ENCODE measurements at regions not wholly inside any gene's neighbourhood (a gene's known extent, or its start where the extent isn't known, plus 50 kb on each side); places are given as distances from the start of the nearest gene placed in this dataset.
"Not testable (repeated sequence)": the region's sequence is repeated elsewhere in the genome, so short reads cannot be mapped to it uniquely, and the experiment has no call there.

GRCh38 chr9:94478755-94479730 lies 75.8 kb upstream of the PCAT7 start:
- no peak overlapping the region for H3K27ac ChIP-seq
- no peak for TF ChIP-seq CTCF (IDR thresholded peaks at IDR 0.05)
- H3K4me3 ChIP-seq: no peak overlapping the region
- no peak for DNase-seq (ENCODE audit: low spot score)

DNA sequence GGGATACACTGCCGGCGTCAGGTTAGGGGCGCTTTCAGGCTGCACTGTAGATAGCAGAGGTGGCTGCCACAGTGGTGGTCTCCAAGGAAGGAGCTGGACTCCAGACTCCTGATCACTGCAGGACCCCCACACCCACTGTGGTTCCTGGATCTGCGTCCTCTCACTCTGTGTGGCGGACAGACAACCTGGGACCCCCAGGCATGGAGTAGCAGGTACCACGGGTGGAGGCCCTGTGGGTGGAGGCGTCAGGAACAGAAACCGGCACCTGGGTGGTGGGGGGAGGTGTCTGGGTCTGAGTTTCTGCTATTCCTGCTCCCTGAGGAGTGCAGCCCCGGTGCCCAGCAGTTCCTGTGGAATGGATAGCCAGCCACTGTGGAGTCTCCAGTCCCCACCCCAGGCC lies 75.1 kb upstream of the PCAT7 start:
- TF ChIP-seq CTCF (IDR thresholded peaks at IDR 0.05): no peak
- no peak overlapping the region for H3K27ac ChIP-seq
- no peak overlapping the region for H3K4me3 ChIP-seq
- DNase-seq (ENCODE audit: low spot score): no peak

- no peak overlapping the region for H3K4me3 ChIP-seq
- TF ChIP-seq CTCF (IDR thresholded peaks at IDR 0.05): no peak
- H3K27ac ChIP-seq: no peak overlapping the region
- DNase-seq (ENCODE audit: low spot score): no peak
Measured at GRCh38 chr9:94480205-94480604, 74.7 kb upstream of the PCAT7 start.

GRCh38 chr9:94482110-94482509 lies 72.8 kb upstream of the PCAT7 start:
- Histone ChIP-seq H3K27ac (no peak overlapping the region), H3K4me3 (no peak overlapping the region)
- no peak for DNase-seq (ENCODE audit: low spot score)
- TF ChIP-seq CTCF (IDR thresholded peaks at IDR 0.05): no peak

GRCh38 chr9:94490465-94490864 lies 64.4 kb upstream of the PCAT7 start:
- Histone ChIP-seq H3K4me3 (no peak overlapping the region), H3K27ac (no peak overlapping the region)
- DNase-seq (ENCODE audit: low spot score): no peak
- TF ChIP-seq CTCF (IDR thresholded peaks at IDR 0.05): no peak

DNA sequence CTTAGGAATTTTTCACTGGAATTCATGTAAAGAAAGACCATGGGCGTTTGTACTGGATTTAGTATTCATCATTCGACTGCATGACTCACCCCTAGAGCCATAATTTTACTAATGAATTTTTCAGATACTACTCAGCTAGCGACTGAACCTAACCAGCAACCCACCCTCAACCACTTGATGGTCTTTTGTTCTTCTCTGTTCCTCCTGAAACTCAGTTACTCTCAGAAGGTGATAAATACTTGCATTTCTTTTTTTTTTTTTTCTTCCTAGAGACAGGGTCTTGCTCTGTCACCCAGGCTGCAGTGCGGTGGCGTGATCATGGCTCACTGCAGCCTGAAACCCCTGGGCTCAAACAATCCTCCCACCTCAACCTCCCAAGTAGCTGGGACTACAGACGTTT lies 62.8 kb upstream of the PCAT7 start:
- not testable (repeated sequence) for DNase-seq (ENCODE audit: low spot score); H3K4me3 ChIP-seq; H3K27ac ChIP-seq

DNA sequence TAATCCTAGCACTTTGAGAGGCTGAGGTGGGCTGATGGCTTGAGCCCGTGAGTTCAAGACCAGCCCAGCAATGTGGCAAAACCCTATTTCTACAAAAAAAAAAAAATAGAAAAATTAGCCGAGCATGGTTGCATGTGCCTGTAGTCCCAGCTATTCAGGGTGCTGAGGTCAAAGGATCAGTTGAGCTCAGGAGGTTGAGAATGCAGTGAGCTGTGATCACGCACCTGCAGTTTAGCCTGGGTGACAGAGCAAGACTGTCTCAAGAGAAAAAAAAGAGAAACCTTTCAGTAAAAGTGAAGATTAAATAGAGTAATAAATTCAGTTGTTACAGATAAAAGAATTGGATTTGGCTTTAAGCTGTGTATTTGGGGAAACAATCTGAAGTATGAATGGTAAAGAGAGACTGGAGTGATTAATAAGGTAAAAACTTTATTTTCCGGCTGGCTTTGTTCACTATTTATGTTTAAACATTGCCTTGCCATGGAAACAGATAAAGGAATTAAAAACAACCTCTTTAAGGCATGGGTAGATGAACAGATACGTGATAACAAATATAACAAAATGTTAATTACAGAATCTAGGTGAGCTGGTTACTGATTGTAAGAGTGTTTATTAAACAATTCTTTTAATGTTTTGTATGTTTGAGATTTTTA lies 56.0 kb upstream of the PCAT7 start:
- H3K27ac ChIP-seq: no peak overlapping the region
- TF ChIP-seq CTCF (IDR thresholded peaks at IDR 0.05): no peak
- no peak overlapping the region for H3K4me3 ChIP-seq
- DNase-seq (ENCODE audit: low spot score): no peak
